Activated CD4-positive, alpha-beta T cell treated with anti-CD3 and anti-CD28 coated beads for 36 hours (primary cell): ENCODE measurements at regions not wholly inside any gene's neighbourhood (a gene's known extent, or its start where the extent isn't known, plus 50 kb on each side); places are given as distances from the start of the nearest gene placed in this dataset. TPM values are rescaled to one million over a fixed set of nuclear protein-coding genes. Genes with fewer than 3 reads are reported as not detected.

Source experiments
- ATAC-seq: fragments of 200-7000 bp; cut with Tn5 transposase; one replicate; pipeline ENCODE4 v1.10.0; 2021; ENCODE audit warnings: mild to moderate bottlenecking, moderate library complexity
- CTCF ChIA-PET: fragments of 350-600 bp; sonication (Branson Sonifier 250); formaldehyde crosslinking; loops from one replicate; lab custom pipeline; 2021; ENCODE audit warnings: antibody characterized with exemption; lab: Charles Lee
- POLR2A ChIA-PET: fragments of 350-600 bp; sonication (Branson Sonifier 250); formaldehyde crosslinking; loops from one replicate; lab custom pipeline; 2021; ENCODE audit warnings: antibody characterized with exemption, inconsistent platforms; lab: Charles Lee
- DNase-seq: peaks from one replicate; pipeline ENCODE4 v3.0.0-alpha.2; 2020
- H3K27ac Mint-ChIP-seq: one replicate; pipeline ENCODE4 v1.8.0; 2021; ENCODE audit warnings: mixed read lengths
- H3K27me3 Mint-ChIP-seq: one replicate; pipeline ENCODE4 v1.8.0; 2021; ENCODE audit warnings: mixed read lengths
- H3K36me3 Mint-ChIP-seq: one replicate; pipeline ENCODE4 v1.8.0; 2021; ENCODE audit warnings: low read depth, mixed read lengths
- H3K4me1 Mint-ChIP-seq: one replicate; pipeline ENCODE4 v1.8.0; 2021; ENCODE audit warnings: mixed read lengths
- H3K4me3 Mint-ChIP-seq: one replicate; pipeline ENCODE4 v1.8.0; 2021; ENCODE audit warnings: mild to moderate bottlenecking, moderate library complexity, mixed read lengths
- H3K9me3 Mint-ChIP-seq: one replicate; pipeline ENCODE4 v1.8.0; 2021; ENCODE audit warnings: low read depth, mixed read lengths
- intact Hi-C, 2 experiments: fragments of 100-400 bp; cut with DNase I in 1 of 2; cut with micrococcal nuclease in 1 of 2; formaldehyde crosslinking; loops; one replicate each; pipeline versions ENCODE4 v1.14.2 to v1.15.1; 2022 to 2024; cut with DNase I, micrococcal nuclease
- microRNA-seq: library from miRNA; unstranded; fragments of <30 nt; microRNA quantifications from one replicate; pipeline ENCODE4 v1.2.0, GENCODE V29; 2021; ENCODE audit warnings: borderline replicate concordance

DNA sequence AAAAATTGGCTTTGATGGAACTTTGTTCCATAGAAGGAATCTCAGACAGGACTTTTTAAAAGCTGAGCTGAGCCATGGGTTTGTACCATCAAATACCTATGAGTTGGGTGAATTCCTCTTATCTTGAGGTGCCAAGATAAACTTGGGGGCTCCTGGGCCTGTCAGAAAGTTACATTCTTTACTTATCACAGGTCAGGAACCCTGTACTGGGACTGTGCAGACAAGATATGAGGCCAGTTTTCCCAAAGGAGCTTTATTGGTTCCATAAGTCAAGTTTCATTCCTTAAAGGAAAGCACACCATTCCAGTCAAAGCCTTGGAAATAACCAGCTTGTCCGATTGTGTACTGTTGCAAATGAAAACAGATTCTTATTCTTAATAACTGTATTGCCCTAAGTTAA is 72.4 kb upstream of the PACRGL start:
- DNase-seq (no peak), ATAC-seq (no peak)
- H3K9me3 Mint-ChIP-seq: no peaks in the 10 kb centered on the region
- intact Hi-C loops: no loop called here
- H3K36me3 Mint-ChIP-seq: no peaks in the 10 kb centered on the region
- H3K4me1 Mint-ChIP-seq: no peaks in the 10 kb centered on the region
- no peak overlapping the region for H3K27ac Mint-ChIP-seq
- H3K27me3 Mint-ChIP-seq: peaks cover 5% of the 10 kb centered on the region
- ChIA-PET CTCF (interaction anchor here (1.4 kb wide), 1 partner anchor 12 kb away, joined by 7 read pairs; no protein-coding TSS in a partner anchor), POLR2A (no interaction called here)
- H3K4me3 Mint-ChIP-seq: no peak overlapping the region

DNA sequence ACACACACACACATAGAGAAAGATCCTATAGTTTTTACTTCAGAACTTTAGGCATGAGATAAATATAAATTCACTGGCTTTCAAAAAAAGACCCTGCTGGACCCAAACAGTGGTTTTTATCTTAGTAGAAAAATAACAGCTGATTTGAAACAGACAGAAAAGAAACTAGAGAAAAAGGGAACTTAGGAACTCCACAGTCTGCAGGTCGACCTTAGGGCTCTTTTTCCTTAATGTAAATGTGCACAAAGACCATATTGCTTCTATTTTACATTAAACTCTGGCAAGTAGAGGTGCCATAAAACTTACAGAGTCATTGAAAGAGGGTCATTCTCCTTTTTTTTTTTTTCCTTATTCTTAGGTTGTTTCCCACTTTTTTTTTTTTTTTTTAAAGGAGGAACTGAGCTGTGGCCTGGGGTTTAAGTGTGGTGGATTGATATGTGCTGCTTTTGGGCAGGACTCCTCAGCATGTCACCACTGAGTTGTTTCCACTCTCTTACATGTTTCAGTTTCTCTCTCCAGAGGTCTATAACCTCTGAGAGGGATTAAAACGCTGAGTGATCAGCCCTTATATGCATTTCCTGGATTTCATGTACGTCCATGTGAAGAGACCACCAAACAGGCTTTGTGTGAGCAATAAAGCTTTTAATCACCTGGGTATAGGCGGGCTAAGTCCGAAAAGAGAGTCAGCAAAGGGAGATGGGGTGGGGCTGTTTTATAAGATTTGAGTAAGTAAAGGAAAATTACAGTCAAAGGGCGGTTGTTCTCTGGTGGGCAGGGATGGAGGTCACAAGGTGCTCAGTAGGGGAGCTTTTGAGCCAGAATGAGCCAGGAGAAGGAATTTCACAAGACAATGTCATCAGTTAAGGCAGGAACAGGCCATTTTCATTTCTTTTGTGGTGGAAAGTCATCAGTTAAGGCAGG is 70.8 kb upstream of the PACRGL start:
- POLR2A ChIA-PET: no interaction called here

DNA sequence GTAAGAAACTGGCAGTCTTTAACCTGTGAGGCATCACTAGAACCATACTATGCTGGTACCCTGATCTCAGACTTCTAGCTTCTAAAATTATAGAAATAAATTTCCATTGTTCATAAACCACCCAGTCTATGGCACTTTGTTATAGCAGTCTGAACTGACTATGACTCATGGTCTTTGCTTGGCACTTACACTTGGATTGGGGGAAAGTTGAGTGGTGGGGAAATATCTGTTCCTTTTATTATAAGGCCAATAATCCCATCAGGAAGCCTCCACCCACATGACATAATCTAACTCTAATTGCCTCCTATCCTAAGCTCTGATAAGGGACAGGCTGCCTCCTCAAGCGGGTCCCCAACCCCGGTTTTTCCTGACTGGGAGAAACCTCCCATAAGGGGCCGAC is 61.4 kb upstream of the PACRGL start:
- ATAC-seq: no peak
- H3K4me1 Mint-ChIP-seq: no peaks in the 10 kb centered on the region
- POLR2A ChIA-PET: no interaction called here
- intact Hi-C loops: no loop called here
- no peak overlapping the region for H3K27ac Mint-ChIP-seq
- H3K9me3 Mint-ChIP-seq: no peaks in the 10 kb centered on the region
- peaks cover 2% of the 10 kb centered on the region for H3K27me3 Mint-ChIP-seq
- no peak overlapping the region for H3K4me3 Mint-ChIP-seq
- DNase-seq: no peak
- CTCF ChIA-PET: no interaction called here
- H3K36me3 Mint-ChIP-seq: no peaks in the 10 kb centered on the region

More for the DNA sequence above, 70.8 kb upstream of the PACRGL start:
- ATAC-seq: no peak
- no peaks in the 10 kb centered on the region for H3K9me3 Mint-ChIP-seq
- no peaks in the 10 kb centered on the region for H3K4me1 Mint-ChIP-seq
- H3K27me3 Mint-ChIP-seq: peaks cover 5% of the 10 kb centered on the region
- CTCF ChIA-PET: interaction anchor here (0.7 kb wide), 1 partner anchor 1950 kb away, joined by 3 read pairs; no protein-coding TSS in a partner anchor
- H3K4me3 Mint-ChIP-seq: no peak overlapping the region
- no peaks in the 10 kb centered on the region for H3K36me3 Mint-ChIP-seq
- no peak for DNase-seq
- no peak overlapping the region for H3K27ac Mint-ChIP-seq
- intact Hi-C loops: no loop called here

DNA sequence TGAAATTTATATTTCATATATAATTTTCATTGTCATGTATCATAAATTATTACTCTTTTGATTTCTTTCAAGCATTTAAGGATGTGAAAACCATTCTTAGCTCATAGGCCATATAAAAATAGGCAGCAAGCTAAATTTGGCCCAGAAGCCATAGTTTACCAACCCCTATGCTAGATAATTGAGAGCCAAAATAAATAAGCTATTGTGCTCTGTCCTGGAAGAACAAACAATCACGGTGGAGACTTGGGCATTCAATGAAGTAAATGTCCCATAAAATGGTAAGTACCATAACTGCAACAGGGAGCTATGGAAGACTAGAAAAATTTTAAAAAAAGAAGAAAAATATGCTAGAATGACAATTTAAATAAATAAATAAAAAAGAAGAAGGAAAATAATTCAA is 60.9 kb upstream of the PACRGL start:
- H3K9me3 Mint-ChIP-seq: no peaks in the 10 kb centered on the region
- no peak overlapping the region for H3K27ac Mint-ChIP-seq
- ATAC-seq: no peak
- ChIA-PET CTCF (interaction anchor here (0.7 kb wide), 1 partner anchor 177 kb away, joined by 4 read pairs; no protein-coding TSS in a partner anchor), POLR2A (no interaction called here)
- H3K4me3 Mint-ChIP-seq: no peak overlapping the region
- H3K4me1 Mint-ChIP-seq: no peaks in the 10 kb centered on the region
- peaks cover 2% of the 10 kb centered on the region for H3K27me3 Mint-ChIP-seq
- H3K36me3 Mint-ChIP-seq: no peaks in the 10 kb centered on the region
- no peak for DNase-seq
- intact Hi-C loops: no loop called here

DNA sequence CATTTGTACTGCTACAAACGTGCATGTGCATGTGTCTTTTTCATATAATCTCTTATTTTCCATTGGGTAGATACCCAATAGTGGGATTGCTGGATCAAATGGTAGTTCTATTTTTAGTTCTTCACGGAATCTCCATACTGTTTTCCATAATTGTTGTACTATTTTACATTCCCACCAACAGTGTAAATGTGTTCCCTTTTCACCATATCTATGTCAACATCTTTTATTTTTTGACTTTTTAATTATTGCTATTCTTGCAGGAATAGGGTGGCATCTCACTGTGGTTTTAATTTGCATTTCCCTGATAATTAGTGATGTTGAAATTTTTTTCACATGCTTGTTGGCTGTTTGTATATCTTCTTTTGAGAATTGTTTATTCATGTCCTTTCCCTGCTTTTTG is 59.3 kb upstream of the PACRGL start:
- intact Hi-C loops: no loop called here

DNA sequence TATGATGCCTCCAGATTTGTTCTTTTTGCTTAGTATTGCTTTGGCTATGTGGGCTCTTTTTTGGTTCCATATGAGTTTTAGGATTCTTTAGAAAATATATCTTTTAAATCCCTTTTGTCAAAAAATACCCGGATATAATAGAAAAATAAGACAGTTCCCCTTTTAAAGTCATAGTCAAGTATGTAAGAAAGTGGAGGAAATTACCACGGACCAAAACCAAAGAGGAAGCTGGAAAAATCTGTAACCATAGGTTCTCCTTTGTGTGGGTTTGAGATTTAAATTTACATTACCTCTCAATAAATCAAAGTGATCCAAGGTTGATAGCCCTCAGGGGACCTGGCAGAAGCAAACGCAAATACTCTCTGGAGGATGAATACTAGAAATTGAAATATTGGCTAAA is 58.3 kb upstream of the PACRGL start:
- no peaks in the 10 kb centered on the region for H3K9me3 Mint-ChIP-seq
- intact Hi-C loops: no loop called here
- no peaks in the 10 kb centered on the region for H3K4me1 Mint-ChIP-seq
- no peak overlapping the region for H3K27ac Mint-ChIP-seq
- H3K4me3 Mint-ChIP-seq: no peak overlapping the region
- ATAC-seq (no peak), DNase-seq (no peak)
- H3K27me3 Mint-ChIP-seq: peaks cover 2% of the 10 kb centered on the region
- CTCF ChIA-PET: no interaction called here
- H3K36me3 Mint-ChIP-seq: no peaks in the 10 kb centered on the region
- POLR2A ChIA-PET: no interaction called here

More for the DNA sequence above, 59.3 kb upstream of the PACRGL start:
- ChIA-PET CTCF (no interaction called here), POLR2A (no interaction called here)
- Mint-ChIP-seq H3K27ac (no peak overlapping the region), H3K36me3 (no peaks in the 10 kb centered on the region), H3K9me3 (no peaks in the 10 kb centered on the region), H3K4me3 (no peak overlapping the region), H3K27me3 (peaks cover 2% of the 10 kb centered on the region), H3K4me1 (no peaks in the 10 kb centered on the region)
- ATAC-seq: no peak
- no peak for DNase-seq

DNA sequence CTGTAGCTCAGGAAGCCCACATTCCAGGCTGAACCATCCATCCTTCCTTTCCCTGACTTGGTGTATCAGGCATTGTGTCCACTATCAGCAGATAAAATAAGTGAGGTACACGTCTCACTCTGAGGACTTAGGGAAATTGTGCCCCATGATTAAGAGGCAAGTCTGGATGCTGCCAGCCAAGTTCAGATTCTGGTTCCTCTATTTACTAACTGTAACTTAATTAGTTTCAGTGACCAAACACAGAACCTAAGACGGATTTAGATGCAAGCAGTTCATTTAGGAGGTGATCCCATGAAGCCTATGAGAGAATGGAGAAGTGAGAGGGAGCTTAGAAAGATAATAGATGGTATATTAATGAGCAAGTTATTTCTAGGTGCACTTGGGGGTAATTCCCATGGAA is 56.6 kb upstream of the PACRGL start:
- peaks cover 2% of the 10 kb centered on the region for H3K27me3 Mint-ChIP-seq
- intact Hi-C loops: no loop called here
- H3K9me3 Mint-ChIP-seq: no peaks in the 10 kb centered on the region
- H3K36me3 Mint-ChIP-seq: no peaks in the 10 kb centered on the region
- ATAC-seq (no peak), DNase-seq (no peak)
- no peak overlapping the region for H3K27ac Mint-ChIP-seq
- POLR2A ChIA-PET: no interaction called here
- no peak overlapping the region for H3K4me3 Mint-ChIP-seq
- no peaks in the 10 kb centered on the region for H3K4me1 Mint-ChIP-seq
- CTCF ChIA-PET: no interaction called here

DNA sequence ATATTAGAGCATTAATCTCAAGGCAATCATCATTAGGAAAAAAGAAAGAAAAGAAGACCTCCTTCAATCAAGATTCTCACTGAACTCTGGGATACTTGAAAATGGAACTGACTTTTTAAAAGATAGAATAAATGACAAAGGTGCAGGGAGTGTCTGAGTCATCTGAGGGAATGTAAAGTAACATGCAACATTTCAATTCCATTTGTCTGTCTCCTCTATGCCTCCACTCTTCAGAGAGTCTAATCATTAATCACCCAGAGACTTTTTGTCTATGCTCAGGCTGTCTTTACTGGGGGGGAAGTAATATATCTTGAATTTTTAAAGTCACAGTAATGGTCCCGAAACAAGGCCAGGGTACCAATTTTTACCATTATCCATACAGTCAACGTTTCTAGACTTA is 55.0 kb upstream of the PACRGL start:
- POLR2A ChIA-PET: no interaction called here
- Mint-ChIP-seq H3K36me3 (no peaks in the 10 kb centered on the region), H3K27ac (no peak overlapping the region), H3K9me3 (no peaks in the 10 kb centered on the region), H3K27me3 (no peaks in the 10 kb centered on the region), H3K4me3 (no peak overlapping the region), H3K4me1 (no peaks in the 10 kb centered on the region)
- CTCF ChIA-PET: no interaction called here
- no peak for ATAC-seq
- intact Hi-C loops: no loop called here
- DNase-seq: no peak

DNA sequence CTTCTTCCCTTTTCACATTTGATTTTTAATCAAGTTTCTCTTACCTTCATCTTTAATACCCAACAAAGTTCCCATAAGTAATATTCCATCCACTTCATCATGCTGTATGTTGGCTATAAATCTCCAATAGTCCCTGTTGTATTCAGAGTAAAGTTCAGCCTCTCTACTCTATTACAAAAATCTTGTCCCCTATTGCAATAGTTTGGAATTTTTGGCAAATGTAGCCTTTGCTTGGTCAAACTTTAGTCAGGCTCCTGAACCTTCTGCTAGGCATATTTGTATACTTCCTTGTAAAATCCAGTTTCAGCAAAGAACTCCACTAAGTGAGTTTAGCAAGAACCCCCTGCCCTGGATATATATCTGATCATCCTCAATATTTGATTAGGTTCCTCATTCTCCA is 54.0 kb upstream of the PACRGL start:
- CTCF ChIA-PET: no interaction called here
- intact Hi-C loops: no loop called here
- no peaks in the 10 kb centered on the region for H3K27me3 Mint-ChIP-seq
- H3K36me3 Mint-ChIP-seq: no peaks in the 10 kb centered on the region
- no peak for ATAC-seq
- POLR2A ChIA-PET: no interaction called here
- H3K9me3 Mint-ChIP-seq: no peaks in the 10 kb centered on the region
- no peak overlapping the region for H3K4me3 Mint-ChIP-seq
- H3K27ac Mint-ChIP-seq: no peak overlapping the region
- no peaks in the 10 kb centered on the region for H3K4me1 Mint-ChIP-seq
- DNase-seq: no peak

Small RNA genes in the stretch of these regions (microRNA-seq; reads per million reads assigned to microRNA genes)
- not detected for gene MIR218-1
